SW 1271 (cell line): ENCODE measurements at regions not wholly inside any gene's neighbourhood (a gene's known extent, or its start where the extent isn't known, plus 50 kb on each side); places are given as distances from the start of the nearest gene placed in this dataset.

Source experiments
- DNase-seq, 2 experiments: peaks; one replicate each; lab custom pipeline; 2025; lab: John Stamatoyannopoulos, UW

- DNase-seq, result peak; percentile 85 to 95
Measured at GRCh38 chr10:3852147-3852904, 67.3 kb upstream of the KLF6 start.

- DNase-seq, result no peak
Measured at GRCh38 chr10:3850999-3851937, 66.3 kb upstream of the KLF6 start.

- DNase-seq, result peak in 1 of 2 experiments; percentile 11
Measured at GRCh38 chr10:3848775-3849635, 64.0 kb upstream of the KLF6 start.

- no peak for DNase-seq
Measured at GRCh38 chr10:3848005-3848774, 63.2 kb upstream of the KLF6 start.

- DNase-seq, result no peak
Measured at GRCh38 chr10:3846736-3847135, 61.7 kb upstream of the KLF6 start.

DNA sequence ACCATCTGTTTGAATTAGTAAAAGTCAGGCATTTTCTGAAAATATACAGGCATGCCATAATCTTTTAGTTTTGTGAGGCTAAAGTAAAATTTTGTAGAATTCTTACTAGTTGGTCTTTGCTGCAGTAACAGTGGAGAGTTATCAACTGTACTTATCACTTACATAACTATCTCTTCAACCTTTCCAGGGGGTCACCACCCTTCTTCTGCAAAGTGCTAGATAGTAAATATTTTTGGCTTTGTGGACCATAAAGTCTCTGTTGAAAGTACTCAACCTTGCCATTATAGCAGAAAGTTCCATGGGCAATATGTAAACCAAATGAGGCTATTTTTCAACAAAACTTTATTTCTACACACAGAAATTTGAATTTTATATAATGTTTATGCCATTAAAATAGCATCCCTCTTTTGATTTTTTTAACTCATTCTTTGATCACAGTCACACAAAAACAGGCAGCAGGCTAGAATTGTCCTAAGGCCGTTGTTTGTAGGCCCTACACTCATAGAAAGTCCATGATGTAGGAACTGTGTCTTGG, 59.5 kb upstream of the KLF6 start:
- no peak for DNase-seq

- no peak for DNase-seq
Measured at GRCh38 chr10:3838460-3839437, 53.7 kb upstream of the KLF6 start.

DNA sequence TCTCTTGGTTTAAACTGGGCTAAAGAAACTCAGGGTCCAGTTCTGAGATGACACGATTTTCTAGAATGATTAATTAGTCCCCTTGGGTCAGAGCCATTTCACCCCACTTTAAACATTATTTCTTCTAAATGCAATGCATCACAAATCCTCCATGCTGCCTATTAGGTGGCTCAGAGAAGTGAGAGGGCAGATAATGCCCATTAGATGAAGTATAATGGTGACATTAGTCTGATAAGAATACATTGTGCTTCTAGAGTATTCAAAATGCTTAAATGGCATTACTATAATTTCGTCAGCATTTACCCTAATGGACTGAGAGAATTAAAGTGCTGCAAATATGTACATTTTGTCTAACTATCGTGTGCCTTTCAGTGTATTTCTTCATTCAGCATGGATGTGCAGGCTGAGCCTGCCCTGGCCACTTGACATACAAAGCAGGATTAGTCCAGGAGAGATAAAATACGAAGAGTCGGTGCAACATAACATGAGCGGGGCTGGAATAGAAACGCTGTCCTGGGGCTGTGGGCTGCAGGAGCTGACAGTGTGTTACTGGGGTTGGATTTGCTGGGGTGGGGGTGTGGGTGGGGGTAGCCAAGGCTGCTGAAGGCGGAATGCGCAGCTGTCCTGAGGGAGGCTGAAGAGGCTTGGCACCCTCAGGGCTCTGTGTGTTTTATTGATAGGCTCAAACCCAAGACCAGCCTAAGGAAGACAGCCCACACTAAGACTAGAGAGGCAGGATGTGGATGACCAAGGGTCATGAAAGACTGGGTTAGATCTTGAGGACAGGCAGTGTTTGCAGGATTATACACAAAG, 52.8 kb upstream of the KLF6 start:
- no peak for DNase-seq

- DNase-seq, result no peak
Measured at GRCh38 chr10:3836222-3836820, 51.3 kb upstream of the KLF6 start.

GRCh38 chr10:3835770-3836169, 50.8 kb upstream of the KLF6 start:
- no peak for DNase-seq

DNA sequence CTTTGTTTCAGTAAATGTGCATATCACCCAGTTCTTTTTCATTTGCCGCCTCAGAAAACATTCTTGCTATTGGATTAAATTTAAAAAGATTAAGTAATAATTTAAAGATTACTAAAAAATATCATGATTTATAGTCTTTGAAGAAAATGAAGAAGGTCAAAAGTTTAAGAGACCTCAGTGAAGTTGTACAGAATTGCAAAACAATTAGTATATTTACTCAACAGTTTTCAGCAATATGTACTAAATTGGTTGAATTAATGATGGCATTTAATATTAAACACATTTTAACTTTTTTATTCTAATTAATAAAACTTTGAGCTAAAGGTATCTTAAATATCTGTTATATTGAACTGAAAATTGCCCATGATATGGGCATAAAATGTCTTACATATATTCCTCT, 49.9 kb upstream of the KLF6 start:
- DNase-seq, result no peak
